T-cell (primary cell): ENCODE measurements at regions not wholly inside any gene's neighbourhood (a gene's known extent, or its start where the extent isn't known, plus 50 kb on each side); places are given as distances from the start of the nearest gene placed in this dataset.

Source experiments
- ATAC-seq, 4 experiments: fragments of 200-7000 bp in 3 of 4; fragments of 150-1000 bp in 1 of 4; cut with Tn5 transposase; replicated peaks in 1 of 4; 1 replicate in 3 of 4; 2 replicates in 1 of 4; pipeline ENCODE4 v1.10.0; 2021; ENCODE audit warnings: moderate library complexity in 3 of 4, mild to moderate bottlenecking in 2 of 4, moderate number of reproducible peaks in 1 of 4
- CTCF ChIA-PET, 2 donors: fragments of 300-600 bp; sonication (Branson Sonifier 250); formaldehyde crosslinking; loops; one replicate each; lab custom pipeline; 2022; ENCODE audit warnings: antibody characterized with exemption in 2 of 2; lab: Charles Lee
- POLR2A ChIA-PET, 2 donors: fragments of 300-600 bp; sonication (Branson Sonifier 250); formaldehyde crosslinking; loops; one replicate each; lab custom pipeline; 2022; ENCODE audit warnings: antibody characterized with exemption in 2 of 2; lab: Charles Lee
- DNase-seq, 35 experiments: peaks; one replicate each; pipeline versions ENCODE4 v3.0.0 to v3.0.0-alpha.2; 2013 to 2023
- H3K27ac ChIP-seq: one replicate; pipeline ENCODE4 v1.5.1; 2013; ENCODE audit warnings: low read length
- H3K27me3 ChIP-seq, 2 experiments: replicated peaks in 1 of 2; 1 replicate in 1 of 2; 2 replicates in 1 of 2; pipeline versions ENCODE4 v1.6.1 to v1.7.0; 2013; ENCODE audit warnings: low read length in 1 of 2, mixed read lengths in 1 of 2; ENCODE audit not compliant: control insufficient read depth in 2 of 2, insufficient read depth in 2 of 2; ENCODE audit errors: extremely low read depth in 1 of 2
- H3K36me3 ChIP-seq, 2 donors: 1 replicate in 1 of 2; 2 replicates in 1 of 2; pipeline versions ENCODE4 v1.6.1 to v1.7.0; 2013; ENCODE audit warnings: low read length in 1 of 2; ENCODE audit not compliant: control insufficient read depth in 2 of 2, insufficient read depth in 1 of 2; ENCODE audit errors: extremely low read depth in 1 of 2
- H3K4me1 ChIP-seq, 2 experiments: 1 replicate in 1 of 2; 2 replicates in 1 of 2; pipeline versions ENCODE4 v1.6.1 to v1.7.0; 2013; ENCODE audit warnings: low read length in 2 of 2, mixed read lengths in 1 of 2; ENCODE audit not compliant: insufficient read depth in 2 of 2, control insufficient read depth in 1 of 2; ENCODE audit errors: extremely low read depth in 1 of 2
- H3K4me3 ChIP-seq, 2 donors: 1 replicate in 1 of 2; 2 replicates in 1 of 2; pipeline versions ENCODE4 v1.5.1 to v1.7.0; 2013; ENCODE audit warnings: mild to moderate bottlenecking in 2 of 2, low read length in 1 of 2, moderate library complexity in 1 of 2; ENCODE audit not compliant: control insufficient read depth in 1 of 2; ENCODE audit errors: extremely low read depth in 1 of 2
- H3K9me3 ChIP-seq: 2 replicates; pipeline ENCODE4 v1.7.0; 2013
- H3K27ac Mint-ChIP-seq, 2 donors: one replicate each; pipeline ENCODE4 v1.8.0; 2020 to 2021; ENCODE audit warnings: mild to moderate bottlenecking in 2 of 2, mixed read lengths in 2 of 2
- H3K27me3 Mint-ChIP-seq, 2 donors: one replicate each; pipeline ENCODE4 v1.8.0; 2021 to 2022; ENCODE audit warnings: mixed read lengths in 2 of 2
- H3K36me3 Mint-ChIP-seq: one replicate; pipeline ENCODE4 v1.8.0; 2021; ENCODE audit warnings: mixed read lengths
- H3K4me1 Mint-ChIP-seq, 3 donors: one replicate each; pipeline ENCODE4 v1.8.0; 2020 to 2022; ENCODE audit warnings: mixed read lengths in 3 of 3, mild to moderate bottlenecking in 1 of 3
- H3K4me3 Mint-ChIP-seq, 3 donors: one replicate each; pipeline ENCODE4 v1.8.0; 2020 to 2022; ENCODE audit warnings: mild to moderate bottlenecking in 3 of 3, mixed read lengths in 3 of 3, moderate library complexity in 3 of 3
- H3K9me3 Mint-ChIP-seq, 3 donors: one replicate each; pipeline ENCODE4 v1.8.0; 2020 to 2022; ENCODE audit warnings: mixed read lengths in 3 of 3
- WGBS: methylation state at CpG from one replicate; pipeline ENCODE4 v1.1.5; 2013; ENCODE audit warnings: missing lambda C conversion rate; ENCODE audit not compliant: insufficient coverage; 5-methylcytosine and 5-hydroxymethylcytosine counted together

DNA sequence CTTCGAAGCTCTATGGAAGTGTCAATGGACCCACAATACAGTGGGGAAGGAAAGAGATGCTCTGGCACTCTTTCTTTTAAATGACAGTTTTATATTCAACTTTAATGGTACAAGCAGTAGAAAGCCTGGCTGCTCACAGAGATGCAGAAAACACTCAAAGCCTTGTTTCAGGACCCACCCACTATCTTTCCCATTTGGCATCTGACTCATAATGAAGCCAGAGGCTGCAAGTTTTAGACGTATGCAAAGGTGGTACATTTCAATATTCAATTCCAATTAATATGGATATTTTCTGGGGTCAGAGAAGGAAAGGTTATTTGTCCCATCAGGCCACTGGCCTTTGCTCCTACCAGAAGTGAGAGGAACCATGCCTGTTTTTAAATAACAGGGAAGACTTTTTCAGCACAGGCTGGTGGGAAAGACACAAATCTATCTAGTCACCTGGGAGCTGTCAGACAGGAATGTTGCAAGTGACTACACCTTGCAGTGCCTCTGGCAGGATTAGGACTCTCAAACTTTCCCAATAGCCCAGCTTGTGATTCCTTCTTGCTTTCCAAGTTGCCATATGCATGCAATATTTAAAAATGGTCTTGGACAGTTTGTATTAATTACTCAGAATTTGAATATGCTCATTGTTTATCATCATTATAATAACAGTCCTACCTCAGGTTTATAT, 70.0 kb upstream of the RAB40AL start:
- H3K36me3 Mint-ChIP-seq = peaks cover 12% of the 10 kb centered on the region
- no peaks in the 10 kb centered on the region for H3K4me1 ChIP-seq
- no peak overlapping the region for H3K4me3 Mint-ChIP-seq
- no peak overlapping the region for H3K27ac ChIP-seq
- H3K9me3 Mint-ChIP-seq = peaks cover 0 to 2% (median 0%) of the 10 kb centered on the region in 3 donors
- H3K27me3 ChIP-seq = no peaks in the 10 kb centered on the region
- ATAC-seq = no peak
- H3K9me3 ChIP-seq = no peaks in the 10 kb centered on the region
- POLR2A ChIA-PET = no interaction called here
- CTCF ChIA-PET = interaction anchor here in 1 of 2 donors (0.5 kb wide), 1 partner anchor 269 kb away, joined by 3 read pairs; no protein-coding TSS in a partner anchor
- WGBS = no CpG with 5 or more reads among the region's 2 CpGs
- DNase-seq = no peak
- H3K27ac Mint-ChIP-seq = no peak overlapping the region
- no peaks in the 10 kb centered on the region for H3K36me3 ChIP-seq
- no peak overlapping the region for H3K4me3 ChIP-seq
- H3K4me1 Mint-ChIP-seq = no peaks in the 10 kb centered on the region
- H3K27me3 Mint-ChIP-seq = no peaks in the 10 kb centered on the region

DNA sequence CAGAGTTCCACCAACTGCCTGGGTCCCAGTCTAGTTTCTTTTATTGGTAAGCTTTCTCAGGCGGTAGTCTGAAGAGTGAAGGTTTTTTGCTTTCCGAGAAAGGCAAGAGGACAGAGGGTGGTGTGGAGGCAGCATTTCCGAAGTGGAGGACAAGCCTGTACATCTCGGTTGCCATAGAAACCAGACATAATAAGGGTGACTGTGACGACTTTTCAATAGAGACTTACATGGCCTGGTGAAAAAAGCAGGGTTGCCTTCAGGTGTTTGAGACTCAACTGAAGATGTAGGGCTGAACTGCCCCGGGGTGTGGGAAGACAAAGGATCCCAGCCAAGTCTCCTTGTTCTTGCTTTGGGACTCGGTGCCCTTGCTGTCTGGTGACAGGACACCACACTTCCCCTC, 53.6 kb upstream of the RAB40AL start:
- ChIA-PET CTCF (no interaction called here), POLR2A (no interaction called here)
- Mint-ChIP-seq H3K4me1 (no peaks in the 10 kb centered on the region), H3K4me3 (no peak overlapping the region), H3K9me3 (no peaks in the 10 kb centered on the region), H3K27ac (no peak overlapping the region), H3K36me3 (peaks cover 31% of the 10 kb centered on the region), H3K27me3 (peaks cover 0 to 8% of the 10 kb centered on the region in 2 donors)
- Histone ChIP-seq H3K27ac (no peak overlapping the region), H3K9me3 (no peaks in the 10 kb centered on the region), H3K4me3 (no peak overlapping the region), H3K27me3 (no peaks in the 10 kb centered on the region), H3K4me1 (no peaks in the 10 kb centered on the region), H3K36me3 (peaks cover 0 to 10% of the 10 kb centered on the region in 2 donors)
- no CpG with 5 or more reads among the region's 7 CpGs for WGBS
- no peak for DNase-seq
- ATAC-seq = no peak
